Erythroblast (primary cell): ENCODE measurements at regions not wholly inside any gene's neighbourhood (a gene's known extent, or its start where the extent isn't known, plus 50 kb on each side); places are given as distances from the start of the nearest gene placed in this dataset.

Experiments used
- GATA1 ChIP-seq: IDR thresholded peaks from 2 replicates; pipeline ENCODE4 v1.6.1; 2011; ENCODE audit warnings: low read depth, mild to moderate bottlenecking, control low read depth, low read length, moderate library complexity
- POLR2A ChIP-seq: IDR thresholded peaks from 2 replicates; pipeline ENCODE4 v1.6.1; 2011; ENCODE audit warnings: mild to moderate bottlenecking, low read length

GRCh38 chr2:134002921-134003320 is 251.0 kb upstream of the MGAT5 start:
- TF ChIP-seq POLR2A, result no peak
- no peak for TF ChIP-seq GATA1
